ENCODE measurements at regions not wholly inside any gene's neighbourhood (a gene's known extent, or its start where the extent isn't known, plus 50 kb on each side); places are given as distances from the start of the nearest gene placed in this dataset.

DNA sequence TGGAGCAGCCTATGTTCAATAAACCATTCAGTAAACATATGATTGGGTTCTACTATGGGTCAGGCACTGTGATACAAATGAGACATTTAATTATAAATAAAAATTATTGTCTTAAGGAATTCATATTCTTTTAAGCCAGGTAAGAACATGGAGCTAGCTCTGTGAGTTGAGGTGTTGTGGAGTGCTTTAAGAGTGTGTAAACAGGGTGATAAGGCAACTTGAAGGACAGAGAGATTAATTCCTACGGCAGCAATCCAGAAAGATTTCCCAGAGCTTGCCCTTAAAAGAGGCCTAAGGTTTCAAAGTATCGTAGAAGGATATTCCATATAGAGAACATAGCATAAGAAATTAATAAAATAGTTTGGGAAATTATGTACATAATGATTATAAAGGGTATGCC, 126.4 kb upstream of the FAT3 start:
- TF ChIP-seq MYNN (tag by site-specific recombination; IDR thresholded peaks at IDR 0.05; ENCODE audit: borderline replicate concordance) (no peak), WT1 (tag by site-specific recombination; IDR thresholded peaks at IDR 0.05) (no peak), ZBTB17 (tag by site-specific recombination; IDR thresholded peaks at IDR 0.05) (no peak), TRIM28 (IDR thresholded peaks at IDR 0.05; ENCODE audit: borderline replicate concordance, low read length) (no peak), ZNF416 (tag by site-specific recombination; IDR thresholded peaks at IDR 0.05) (no peak), ZBTB7A (tag by site-specific recombination; IDR thresholded peaks at IDR 0.05; ENCODE audit: low read depth) (no peak), ZNF701 (tag by site-specific recombination; IDR thresholded peaks at IDR 0.05) (no peak), ZNF121 (tag by site-specific recombination; IDR thresholded peaks at IDR 0.05) (no peak), ZNF223 (tag by site-specific recombination; IDR thresholded peaks at IDR 0.05) (no peak), KLF9 (tag by site-specific recombination; IDR thresholded peaks at IDR 0.05; ENCODE audit: low read depth) (no peak)
- TF ChIP-seq, protein P1, sequence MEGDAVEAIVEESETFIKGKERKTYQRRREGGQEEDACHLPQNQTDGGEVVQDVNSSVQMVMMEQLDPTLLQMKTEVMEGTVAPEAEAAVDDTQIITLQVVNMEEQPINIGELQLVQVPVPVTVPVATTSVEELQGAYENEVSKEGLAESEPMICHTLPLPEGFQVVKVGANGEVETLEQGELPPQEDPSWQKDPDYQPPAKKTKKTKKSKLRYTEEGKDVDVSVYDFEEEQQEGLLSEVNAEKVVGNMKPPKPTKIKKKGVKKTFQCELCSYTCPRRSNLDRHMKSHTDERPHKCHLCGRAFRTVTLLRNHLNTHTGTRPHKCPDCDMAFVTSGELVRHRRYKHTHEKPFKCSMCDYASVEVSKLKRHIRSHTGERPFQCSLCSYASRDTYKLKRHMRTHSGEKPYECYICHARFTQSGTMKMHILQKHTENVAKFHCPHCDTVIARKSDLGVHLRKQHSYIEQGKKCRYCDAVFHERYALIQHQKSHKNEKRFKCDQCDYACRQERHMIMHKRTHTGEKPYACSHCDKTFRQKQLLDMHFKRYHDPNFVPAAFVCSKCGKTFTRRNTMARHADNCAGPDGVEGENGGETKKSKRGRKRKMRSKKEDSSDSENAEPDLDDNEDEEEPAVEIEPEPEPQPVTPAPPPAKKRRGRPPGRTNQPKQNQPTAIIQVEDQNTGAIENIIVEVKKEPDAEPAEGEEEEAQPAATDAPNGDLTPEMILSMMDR (tag by site-specific recombination; IDR thresholded peaks at IDR 0.05): no peak
- TF ChIP-seq, protein P2, sequence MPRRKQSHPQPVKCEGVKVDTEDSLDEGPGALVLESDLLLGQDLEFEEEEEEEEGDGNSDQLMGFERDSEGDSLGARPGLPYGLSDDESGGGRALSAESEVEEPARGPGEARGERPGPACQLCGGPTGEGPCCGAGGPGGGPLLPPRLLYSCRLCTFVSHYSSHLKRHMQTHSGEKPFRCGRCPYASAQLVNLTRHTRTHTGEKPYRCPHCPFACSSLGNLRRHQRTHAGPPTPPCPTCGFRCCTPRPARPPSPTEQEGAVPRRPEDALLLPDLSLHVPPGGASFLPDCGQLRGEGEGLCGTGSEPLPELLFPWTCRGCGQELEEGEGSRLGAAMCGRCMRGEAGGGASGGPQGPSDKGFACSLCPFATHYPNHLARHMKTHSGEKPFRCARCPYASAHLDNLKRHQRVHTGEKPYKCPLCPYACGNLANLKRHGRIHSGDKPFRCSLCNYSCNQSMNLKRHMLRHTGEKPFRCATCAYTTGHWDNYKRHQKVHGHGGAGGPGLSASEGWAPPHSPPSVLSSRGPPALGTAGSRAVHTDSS (tag by site-specific recombination; IDR thresholded peaks at IDR 0.05): no peak
- TF ChIP-seq, protein P3, sequence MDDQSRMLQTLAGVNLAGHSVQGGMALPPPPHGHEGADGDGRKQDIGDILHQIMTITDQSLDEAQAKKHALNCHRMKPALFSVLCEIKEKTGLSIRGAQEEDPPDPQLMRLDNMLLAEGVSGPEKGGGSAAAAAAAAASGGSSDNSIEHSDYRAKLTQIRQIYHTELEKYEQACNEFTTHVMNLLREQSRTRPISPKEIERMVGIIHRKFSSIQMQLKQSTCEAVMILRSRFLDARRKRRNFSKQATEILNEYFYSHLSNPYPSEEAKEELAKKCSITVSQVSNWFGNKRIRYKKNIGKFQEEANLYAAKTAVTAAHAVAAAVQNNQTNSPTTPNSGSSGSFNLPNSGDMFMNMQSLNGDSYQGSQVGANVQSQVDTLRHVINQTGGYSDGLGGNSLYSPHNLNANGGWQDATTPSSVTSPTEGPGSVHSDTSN (CRISPR knock-in tag; IDR thresholded peaks at IDR 0.05): no peak
- TF ChIP-seq, protein P4, sequence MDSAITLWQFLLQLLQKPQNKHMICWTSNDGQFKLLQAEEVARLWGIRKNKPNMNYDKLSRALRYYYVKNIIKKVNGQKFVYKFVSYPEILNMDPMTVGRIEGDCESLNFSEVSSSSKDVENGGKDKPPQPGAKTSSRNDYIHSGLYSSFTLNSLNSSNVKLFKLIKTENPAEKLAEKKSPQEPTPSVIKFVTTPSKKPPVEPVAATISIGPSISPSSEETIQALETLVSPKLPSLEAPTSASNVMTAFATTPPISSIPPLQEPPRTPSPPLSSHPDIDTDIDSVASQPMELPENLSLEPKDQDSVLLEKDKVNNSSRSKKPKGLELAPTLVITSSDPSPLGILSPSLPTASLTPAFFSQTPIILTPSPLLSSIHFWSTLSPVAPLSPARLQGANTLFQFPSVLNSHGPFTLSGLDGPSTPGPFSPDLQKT (IDR thresholded peaks at IDR 0.05; ENCODE audit: borderline replicate concordance, low read depth, low read length): no peak
